Endothelial cell of umbilical vein (primary cell): ENCODE measurements at regions not wholly inside any gene's neighbourhood (a gene's known extent, or its start where the extent isn't known, plus 50 kb on each side); places are given as distances from the start of the nearest gene placed in this dataset.

Experiments
- BruUV-seq: library from RNA; stranded (reverse); fragments of 400-500 nt; replicated peaks from 2 replicates; lab custom pipeline; 2021; lab: Mats Ljungman, UMichigan
- CTCF ChIA-PET: fragments of 300-600, 350-600 bp; sonication (Branson Sonifier 250); formaldehyde crosslinking; loops from one replicate; lab custom pipeline; 2021; ENCODE audit warnings: antibody characterized with exemption, inconsistent platforms; lab: Charles Lee
- POLR2A ChIA-PET: fragments of 300-600, 350-600 bp; sonication (Branson Sonifier 250); formaldehyde crosslinking; loops from one replicate; lab custom pipeline; 2021; ENCODE audit warnings: antibody characterized with exemption, inconsistent platforms; lab: Charles Lee
- DNase-seq: peaks from one replicate; pipeline ENCODE4 v3.0.0-alpha.2; 2011; ENCODE audit warnings: low read depth, low spot score
- FAIRE-seq: peaks from 2 replicates; lab custom pipeline; 2011; peaks lifted over from hg19 to GRCh38; lab: Jason Lieb, UNC
- H2AFZ ChIP-seq: 2 replicates; pipeline ENCODE4 v1.6.0; 2012; ENCODE audit warnings: low read depth, low read length, control low read depth, inconsistent platforms
- H3K27ac ChIP-seq: 2 replicates; pipeline ENCODE4 v1.5.1; 2011; ENCODE audit warnings: low read depth, mild to moderate bottlenecking, control low read depth, low read length, moderate library complexity; ENCODE audit not compliant: insufficient read depth
- H3K27me3 ChIP-seq, 2 experiments: 2 replicates each; pipeline versions ENCODE4 v1.6.0 to v1.6.1; 2011; ENCODE audit warnings: low read length in 2 of 2, mixed read lengths in 1 of 2; ENCODE audit not compliant: control insufficient read depth in 2 of 2, insufficient read depth in 2 of 2
- H3K36me3 ChIP-seq, 2 experiments: 2 replicates in 1 of 2; 3 replicates in 1 of 2; pipeline ENCODE4 v1.5.1; 2011; ENCODE audit warnings: low read length in 2 of 2, mild to moderate bottlenecking in 1 of 2, moderate library complexity in 1 of 2; ENCODE audit not compliant: control insufficient read depth in 2 of 2, insufficient read depth in 2 of 2; ENCODE audit errors: extremely low read depth in 1 of 2
- H3K4me1 ChIP-seq: 3 replicates; pipeline ENCODE4 v1.5.1; 2011; ENCODE audit warnings: mild to moderate bottlenecking, low read length; ENCODE audit not compliant: control insufficient read depth, insufficient read depth; ENCODE audit errors: extremely low read depth
- H3K4me2 ChIP-seq: 2 replicates; pipeline ENCODE4 v1.6.1; 2011; ENCODE audit warnings: low read length, control low read depth, mixed read lengths; ENCODE audit not compliant: insufficient read depth
- H3K4me3 ChIP-seq, 3 experiments: fragments of 200-600 bp in 1 of 3; sonication (generic), shearing (Covaris generic) in 1 of 3; replicated peaks in 1 of 3; 2 replicates each; pipeline ENCODE4 v1.5.1; 2011 to 2016; ENCODE audit warnings: control low read depth in 3 of 3, low read length in 3 of 3, mild to moderate bottlenecking in 2 of 3, inconsistent platforms in 1 of 3, low read depth in 1 of 3, moderate library complexity in 1 of 3; ENCODE audit not compliant: insufficient read depth in 1 of 3
- H3K79me2 ChIP-seq: 2 replicates; pipeline ENCODE4 v1.6.0; 2012; ENCODE audit warnings: low read length, inconsistent platforms; ENCODE audit not compliant: control insufficient read depth, insufficient read depth
- H3K9ac ChIP-seq: replicated peaks from 2 replicates; pipeline ENCODE3; 2011; ENCODE audit warnings: low read length, control low read depth; ENCODE audit not compliant: insufficient read depth; ENCODE audit errors: extremely low read depth
- H3K9me1 ChIP-seq: replicated peaks from 3 replicates; pipeline ENCODE4 v1.6.0; 2011; ENCODE audit warnings: mild to moderate bottlenecking, low read length; ENCODE audit not compliant: control insufficient read depth, insufficient read depth; ENCODE audit errors: extremely low read depth
- H3K9me3 ChIP-seq: replicated peaks from 2 replicates; pipeline ENCODE4 v1.5.1; 2012; ENCODE audit warnings: low read length, inconsistent platforms; ENCODE audit not compliant: control insufficient read depth, insufficient read depth
- H4K20me1 ChIP-seq: replicated peaks from 2 replicates; pipeline ENCODE3; 2011; ENCODE audit warnings: mild to moderate bottlenecking, low read length; ENCODE audit not compliant: control insufficient read depth, insufficient read depth; ENCODE audit errors: extremely low read depth
- CTCF ChIP-seq, 2 donors: IDR thresholded peaks; 1 replicate in 1 of 2; 2 replicates in 1 of 2; pipeline ENCODE4 v1.5.1; 2011; ENCODE audit warnings: low read length in 2 of 2, mild to moderate bottlenecking in 2 of 2, moderate library complexity in 2 of 2, control low read depth in 1 of 2, inconsistent platforms in 1 of 2, low read depth in 1 of 2; ENCODE audit not compliant: insufficient read depth in 1 of 2; ENCODE audit errors: extremely low read depth in 1 of 2
- EZH2 ChIP-seq: IDR thresholded peaks from 2 replicates; pipeline ENCODE4 v1.6.1; 2012; ENCODE audit warnings: borderline replicate concordance, low read depth, mild to moderate bottlenecking, moderate library complexity, low read length, inconsistent platforms; ENCODE audit not compliant: severe bottlenecking
- FOS ChIP-seq: IDR thresholded peaks from 2 replicates; pipeline ENCODE4 v1.6.1; 2011; ENCODE audit warnings: mild to moderate bottlenecking, low read length, moderate library complexity, borderline replicate concordance; ENCODE audit not compliant: insufficient read depth
- GATA2 ChIP-seq: IDR thresholded peaks from 2 replicates; pipeline ENCODE4 v1.7.0; 2011; ENCODE audit warnings: low read depth, mild to moderate bottlenecking, moderate library complexity, mixed read lengths, low read length; ENCODE audit not compliant: insufficient read length, insufficient read depth
- JUN ChIP-seq: IDR thresholded peaks from 2 replicates; pipeline ENCODE4 v1.6.1; 2011; ENCODE audit warnings: borderline replicate concordance, low read depth; ENCODE audit not compliant: insufficient read length, insufficient read depth
- MYC ChIP-seq: IDR thresholded peaks from one replicate; pipeline ENCODE4 v1.6.1; 2011; ENCODE audit warnings: mild to moderate bottlenecking, low read depth, low read length
- POLR2A ChIP-seq: IDR thresholded peaks from 2 replicates; pipeline ENCODE4 v1.6.1; 2012; ENCODE audit warnings: low read depth, mild to moderate bottlenecking, control low read depth, low read length
- POLR2AphosphoS5 ChIP-seq: IDR thresholded peaks from 2 replicates; pipeline ENCODE4 v1.6.1; 2012; ENCODE audit warnings: low read depth, mild to moderate bottlenecking, control low read depth, low read length, moderate library complexity; ENCODE audit not compliant: insufficient read depth
- dilution Hi-C: fragments of 300-500 bp; cut with MboI; formaldehyde crosslinking; loops from one replicate; pipeline ENCODE4 v1.15.0; 2019; ENCODE audit warnings: low sequenced_read_pairs; ENCODE audit not compliant: extremely low pct_ligation_motif_present
- intact Hi-C: fragments of 100-400 bp; cut with micrococcal nuclease; formaldehyde crosslinking; loops from one replicate; pipeline ENCODE4 v1.10.0; 2022
- TF ChIP-seq, protein P1 (sequence below): IDR thresholded peaks from 2 replicates; pipeline ENCODE4 v1.6.1; 2011; ENCODE audit not compliant: insufficient read depth, insufficient read length

- Histone ChIP-seq H3K4me2 (no peak overlapping the region), H3K36me3 (no peaks in the 10 kb centered on the region), H3K79me2 (no peaks in the 10 kb centered on the region), H3K9me3 (no peaks in the 10 kb centered on the region), H4K20me1 (no peaks in the 10 kb centered on the region), H3K4me1 (no peaks in the 10 kb centered on the region), H3K27me3 (no peaks in the 10 kb centered on the region), H3K9ac (no peak overlapping the region), H3K9me1 (no peaks in the 10 kb centered on the region), H3K27ac (no peak overlapping the region), H2AFZ (no peak overlapping the region), H3K4me3 (no peak overlapping the region)
- TF ChIP-seq POLR2AphosphoS5: no peak
- TF ChIP-seq, protein P1, sequence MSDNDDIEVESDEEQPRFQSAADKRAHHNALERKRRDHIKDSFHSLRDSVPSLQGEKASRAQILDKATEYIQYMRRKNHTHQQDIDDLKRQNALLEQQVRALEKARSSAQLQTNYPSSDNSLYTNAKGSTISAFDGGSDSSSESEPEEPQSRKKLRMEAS: no peak
- TF ChIP-seq POLR2A: no peak
- BruUV-seq: no TSS peak
- POLR2A ChIA-PET: no interaction called here
- FAIRE-seq: no peak
- intact Hi-C loops: no loop called here
- dilution Hi-C loops: no loop called here
- CTCF ChIA-PET: no interaction called here
- no peak for DNase-seq
These were observed 265.2 kb upstream of the ADGRL4 start for GRCh38 chr1:79271759-79272158.

DNA sequence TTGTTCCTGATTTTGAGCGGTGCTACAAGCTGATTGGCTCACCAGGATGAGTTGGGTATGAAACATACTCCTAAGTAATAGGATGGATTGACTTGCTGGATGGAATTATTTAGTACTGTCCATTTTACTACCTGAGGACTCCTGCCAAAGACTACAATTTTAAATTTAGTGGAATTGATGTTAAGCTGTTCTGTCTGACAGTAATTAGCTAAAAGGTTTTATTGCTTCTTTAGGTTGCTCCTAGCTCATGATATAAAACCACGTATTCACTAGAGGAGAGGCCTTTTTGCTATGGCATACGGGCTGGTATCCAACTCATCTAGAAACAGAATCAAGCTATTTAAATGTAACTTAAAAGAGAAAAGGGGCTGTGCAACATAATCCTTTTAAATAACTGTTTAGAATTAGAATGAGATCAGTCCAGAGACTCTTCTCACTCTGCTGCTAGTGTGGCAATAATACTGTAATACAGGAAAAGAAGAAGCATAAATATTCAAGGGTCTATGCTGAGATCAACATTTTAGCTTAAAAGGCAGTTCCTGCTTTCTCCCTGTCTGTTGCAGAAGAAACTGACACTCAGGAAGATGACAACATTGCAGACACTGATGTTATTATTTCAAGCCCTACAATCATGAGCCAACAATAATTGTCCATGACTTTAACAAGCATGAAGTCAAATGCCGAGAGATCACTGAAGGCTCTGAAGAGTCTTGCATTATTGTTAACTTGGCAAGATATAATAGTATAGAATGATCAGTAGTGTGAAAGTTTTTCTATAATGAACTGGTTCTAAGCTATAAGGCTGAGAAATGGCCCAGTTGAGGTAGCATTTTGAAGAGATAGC, 258.7 kb upstream of the ADGRL4 start:
- no peaks in the 10 kb centered on the region for H3K27me3 ChIP-seq
- H2AFZ ChIP-seq: no peak overlapping the region
- POLR2A ChIA-PET: no interaction called here
- no peak overlapping the region for H3K27ac ChIP-seq
- dilution Hi-C loops: no loop called here
- BruUV-seq: no TSS peak
- DNase-seq: no peak
- H3K9ac ChIP-seq: no peak overlapping the region
- no peaks in the 10 kb centered on the region for H3K36me3 ChIP-seq
- no peaks in the 10 kb centered on the region for H3K9me3 ChIP-seq
- no peak for FAIRE-seq
- no peak overlapping the region for H3K4me2 ChIP-seq
- TF ChIP-seq JUN: no peak
- TF ChIP-seq GATA2: no peak
- TF ChIP-seq POLR2AphosphoS5: no peak
- no peak for TF ChIP-seq MYC
- no peak for TF ChIP-seq CTCF (IDR thresholded peaks at IDR 0.05; ENCODE audit: extremely low read depth in 1 of 2, insufficient read depth in 1 of 2, low read depth in 1 of 2, low read length in 2 of 2)
- no peak for TF ChIP-seq EZH2
- TF ChIP-seq, protein P1: no peak
- no peak for TF ChIP-seq FOS
- H3K79me2 ChIP-seq: no peaks in the 10 kb centered on the region
- no peaks in the 10 kb centered on the region for H4K20me1 ChIP-seq
- no peak overlapping the region for H3K4me3 ChIP-seq
- no peaks in the 10 kb centered on the region for H3K9me1 ChIP-seq
- CTCF ChIA-PET: interaction anchor here (0.9 kb wide), 1 partner anchor 13 kb away, joined by 3 read pairs; no protein-coding TSS in a partner anchor
- H3K4me1 ChIP-seq: no peaks in the 10 kb centered on the region
- intact Hi-C loops: loop anchor here (10.0 kb wide), 1 partner anchor 230 kb away; no protein-coding TSS in a partner anchor
